NOMO-1 treated with dmso at 0.1 percent for 144 hours (cell line): ENCODE measurements at regions not wholly inside any gene's neighbourhood (a gene's known extent, or its start where the extent isn't known, plus 50 kb on each side); places are given as distances from the start of the nearest gene placed in this dataset.
A peak's percentile ranks its signal among the peaks of the same experiment; 100 is the strongest.

ENCODE experiments used
- DNase-seq: peaks from one replicate; lab custom pipeline; 2025; ENCODE audit not compliant: unreplicated experiment; lab: John Stamatoyannopoulos, UW

GRCh38 chr9:79240774-79241173, 331.0 kb upstream of the TLE4 start:
- DNase-seq = no peak

GRCh38 chr9:79242489-79242888, 329.3 kb upstream of the TLE4 start:
- DNase-seq = no peak

GRCh38 chr9:79246170-79246569, 325.6 kb upstream of the TLE4 start:
- no peak for DNase-seq

GRCh38 chr9:79247021-79247420, 324.7 kb upstream of the TLE4 start:
- no peak for DNase-seq

- no peak for DNase-seq
Measured at GRCh38 chr9:79250806-79251205, 321.0 kb upstream of the TLE4 start.

- no peak for DNase-seq
Measured at GRCh38 chr9:79254900-79255650, 316.7 kb upstream of the TLE4 start.

- DNase-seq = no peak
Measured at GRCh38 chr9:79255651-79256260, 316.0 kb upstream of the TLE4 start.

- no peak for DNase-seq
Measured at GRCh38 chr9:79256691-79257213, 315.0 kb upstream of the TLE4 start.

GRCh38 chr9:79257228-79257781, 314.5 kb upstream of the TLE4 start:
- no peak for DNase-seq

GRCh38 chr9:79257790-79258351, 313.9 kb upstream of the TLE4 start:
- DNase-seq = no peak

GRCh38 chr9:79259858-79260257, 311.9 kb upstream of the TLE4 start:
- DNase-seq = no peak

- no peak for DNase-seq
Measured at GRCh38 chr9:79263628-79264027, 308.1 kb upstream of the TLE4 start.

- DNase-seq = no peak
Measured at GRCh38 chr9:79264041-79264440, 307.7 kb upstream of the TLE4 start.

- peak; percentile 51 for DNase-seq
Measured at GRCh38 chr9:79264511-79265355, 307.0 kb upstream of the TLE4 start.

- no peak for DNase-seq
Measured at GRCh38 chr9:79266986-79267385, 304.8 kb upstream of the TLE4 start.

GRCh38 chr9:79268806-79269205, 303.0 kb upstream of the TLE4 start:
- DNase-seq = no peak

GRCh38 chr9:79273311-79273710, 298.5 kb upstream of the TLE4 start:
- DNase-seq = no peak

GRCh38 chr9:79279356-79279755, 292.4 kb upstream of the TLE4 start:
- no peak for DNase-seq

GRCh38 chr9:79280691-79281090, 291.1 kb upstream of the TLE4 start:
- no peak for DNase-seq

GRCh38 chr9:79284081-79284480, 287.7 kb upstream of the TLE4 start:
- no peak for DNase-seq
